AG08396 (cell line): ENCODE measurements at regions not wholly inside any gene's neighbourhood (a gene's known extent, or its start where the extent isn't known, plus 50 kb on each side); places are given as distances from the start of the nearest gene placed in this dataset.
"Not testable (repeated sequence)": the region's sequence is repeated elsewhere in the genome, so short reads cannot be mapped to it uniquely, and the experiment has no call there.

Experiments used
- DNase-seq: peaks from one replicate; pipeline ENCODE4 v3.0.0; 2012; ENCODE audit warnings: low spot score, mixed read lengths

DNA sequence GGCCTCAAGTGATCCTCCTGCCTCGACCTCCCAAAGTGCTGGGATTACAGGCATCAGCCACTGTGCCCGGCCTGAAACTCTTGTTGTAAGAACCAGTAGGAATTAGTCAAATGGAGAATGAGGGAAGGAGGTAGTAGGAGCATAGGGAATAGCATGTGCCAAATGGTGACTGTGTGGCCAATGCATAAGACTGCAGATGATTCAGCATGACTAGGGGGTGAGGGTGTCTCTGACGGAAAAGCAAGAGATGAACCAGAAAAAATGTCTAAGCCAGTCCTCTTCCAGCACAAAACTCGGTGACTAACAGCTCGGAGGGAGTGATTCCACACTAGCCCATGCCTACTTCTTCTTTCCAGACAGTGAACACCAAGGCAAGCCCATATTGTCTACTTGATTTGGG is 58.2 kb upstream of the DUSP21 start:
- peak; percentile 60 for DNase-seq

DNA sequence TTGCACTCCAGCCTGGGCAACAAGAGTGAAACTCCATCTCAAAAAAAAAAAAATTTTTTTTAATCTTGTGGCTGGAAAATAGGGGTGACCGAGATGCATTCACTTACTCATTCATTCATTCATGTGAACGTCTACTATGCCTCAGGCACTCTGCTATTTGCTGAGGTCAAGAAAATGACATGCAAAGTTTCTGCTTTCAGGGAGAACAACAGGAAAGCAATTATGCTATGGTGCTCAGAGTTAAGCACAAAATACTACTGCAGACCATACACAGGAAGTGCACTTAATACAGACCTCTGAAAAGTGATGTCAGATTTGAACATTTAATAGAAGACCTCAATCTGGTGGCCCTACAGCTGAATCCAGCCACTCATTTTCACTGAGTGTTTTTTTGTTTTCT is 59.6 kb upstream of the DUSP21 start:
- no peak for DNase-seq

DNA sequence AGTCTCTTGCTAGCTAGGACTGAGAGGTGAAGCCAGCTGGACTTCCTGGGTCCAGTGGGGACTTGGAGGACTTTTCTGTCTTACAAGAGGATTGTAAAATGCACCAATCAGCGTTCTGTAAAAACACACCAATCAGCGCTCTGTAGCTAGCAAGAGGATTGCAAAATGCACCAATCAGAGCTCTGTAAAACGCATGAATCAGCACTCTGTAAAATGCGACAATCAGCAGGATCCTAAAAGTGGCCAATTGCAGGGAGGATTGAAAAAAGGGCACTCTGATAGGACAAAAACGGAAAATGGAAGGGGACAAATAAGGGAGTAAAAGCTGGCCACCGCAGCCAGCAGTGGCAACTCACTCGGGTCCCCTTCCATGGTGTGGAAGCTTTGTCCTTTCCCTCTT is 65.6 kb upstream of the DUSP21 start:
- DNase-seq = no peak

DNA sequence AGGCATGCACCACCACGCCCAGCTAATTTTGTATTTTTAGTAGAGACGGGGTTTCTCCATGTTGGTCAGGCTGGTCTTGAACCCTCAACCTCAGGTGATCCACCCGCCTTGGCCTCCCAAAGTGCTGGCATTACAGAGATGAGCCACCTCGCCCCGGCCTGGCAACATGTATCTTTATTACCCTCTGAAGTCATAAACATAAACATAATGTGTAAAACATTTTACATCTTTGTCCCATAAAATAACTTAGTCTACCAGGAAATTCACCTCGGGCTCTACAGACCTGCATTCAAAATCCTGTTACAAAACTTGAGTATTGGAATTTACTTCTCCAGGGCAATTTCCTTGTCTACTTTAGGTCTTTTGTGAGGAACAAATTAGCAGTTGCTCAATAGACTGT is 68.1 kb upstream of the DUSP21 start:
- DNase-seq = no peak

DNA sequence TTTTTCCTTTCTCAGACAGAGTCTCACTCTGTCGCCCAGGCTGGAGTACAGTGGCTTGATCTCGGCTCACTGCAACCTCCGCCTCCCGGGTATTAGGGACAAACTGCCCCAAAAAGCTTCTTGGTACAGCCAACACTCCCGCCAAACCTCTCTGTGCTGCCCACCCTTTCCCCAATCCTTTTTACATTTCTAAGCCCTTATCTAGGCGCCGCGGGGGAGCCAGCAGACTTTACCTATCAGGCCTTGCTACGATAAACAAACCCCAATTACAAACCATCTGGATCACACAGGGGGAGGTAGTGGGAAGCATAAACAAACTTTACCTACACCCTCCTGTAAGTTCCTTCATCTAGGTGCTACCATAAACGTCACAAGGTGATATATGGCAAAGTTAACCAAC is 69.8 kb upstream of the DUSP21 start:
- not testable (repeated sequence) for DNase-seq

DNA sequence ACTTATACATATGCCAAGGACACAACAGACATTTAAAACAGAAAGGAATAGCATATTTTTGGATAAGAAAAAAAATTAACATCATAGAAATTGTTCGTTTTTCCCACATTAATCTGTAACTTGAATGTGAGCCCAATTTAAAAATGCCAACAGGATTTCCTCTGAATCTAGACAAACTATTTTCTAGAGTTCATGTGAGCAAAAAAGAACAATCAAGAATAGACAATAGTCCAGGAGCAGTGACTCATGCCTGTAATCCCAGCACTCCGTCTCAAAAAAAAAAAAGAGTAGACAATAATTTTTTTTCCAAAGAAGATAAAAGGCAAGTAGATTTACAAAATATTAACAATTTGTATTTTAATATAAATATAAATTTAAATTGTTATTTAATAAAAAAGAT is 73.7 kb upstream of the DUSP21 start:
- no peak for DNase-seq

DNA sequence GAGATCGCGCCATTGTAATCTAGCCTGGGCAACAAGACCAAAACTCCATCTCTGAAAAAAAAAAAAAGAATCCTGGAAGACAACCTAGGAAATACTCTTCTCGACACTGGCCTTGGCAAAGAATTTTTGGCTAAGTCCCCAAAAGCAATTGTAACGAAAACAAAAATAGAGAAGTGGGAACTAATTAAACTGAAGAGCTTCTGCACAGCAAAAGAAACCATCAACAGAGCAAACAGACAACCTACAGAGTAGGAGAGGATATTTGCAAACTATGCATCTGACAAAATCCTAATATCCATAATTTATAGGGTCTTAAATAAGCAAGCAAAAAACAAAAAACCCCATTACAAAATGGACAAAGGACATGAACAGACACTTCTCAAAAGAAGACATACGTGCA is 76.5 kb upstream of the DUSP21 start:
- DNase-seq = no peak

DNA sequence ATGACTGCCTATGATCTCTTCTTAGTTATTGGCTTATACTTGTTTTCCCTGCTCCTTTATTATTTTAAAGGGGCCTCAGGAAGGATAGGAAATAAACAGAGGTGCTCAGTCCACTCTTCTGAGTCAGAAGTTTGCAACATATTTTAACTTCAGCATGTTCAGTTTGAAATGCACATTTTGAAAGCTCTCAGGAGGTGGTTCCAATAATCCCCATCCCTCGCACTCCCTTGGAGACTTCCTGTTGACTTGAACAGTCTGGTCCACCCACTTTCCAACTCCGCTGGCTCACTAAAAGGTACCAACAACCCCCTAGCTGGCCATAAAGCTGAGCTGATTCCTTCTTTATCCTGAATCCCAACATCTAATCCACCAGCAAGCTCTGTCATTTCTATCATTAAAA is 78.3 kb upstream of the DUSP21 start:
- DNase-seq = peak; percentile 6

DNA sequence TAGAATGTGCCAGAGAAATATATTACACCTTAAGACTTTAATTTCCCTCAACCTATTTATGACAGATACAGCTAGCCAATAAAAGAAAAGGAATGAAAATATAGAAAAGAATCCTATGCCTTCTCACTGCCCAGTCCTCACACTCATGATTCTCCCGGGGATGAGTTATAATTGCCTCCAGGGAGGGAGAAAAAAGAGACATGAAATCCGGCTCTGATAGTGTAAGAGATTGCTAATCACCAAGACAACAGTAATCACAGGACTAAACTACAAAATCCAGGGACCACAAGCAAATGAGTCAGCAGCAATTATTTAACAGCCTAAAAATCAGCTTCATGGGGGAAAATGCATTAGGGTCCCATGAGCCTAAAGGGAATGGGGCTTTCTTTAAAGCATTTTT is 95.9 kb upstream of the DUSP21 start:
- DNase-seq = no peak

DNA sequence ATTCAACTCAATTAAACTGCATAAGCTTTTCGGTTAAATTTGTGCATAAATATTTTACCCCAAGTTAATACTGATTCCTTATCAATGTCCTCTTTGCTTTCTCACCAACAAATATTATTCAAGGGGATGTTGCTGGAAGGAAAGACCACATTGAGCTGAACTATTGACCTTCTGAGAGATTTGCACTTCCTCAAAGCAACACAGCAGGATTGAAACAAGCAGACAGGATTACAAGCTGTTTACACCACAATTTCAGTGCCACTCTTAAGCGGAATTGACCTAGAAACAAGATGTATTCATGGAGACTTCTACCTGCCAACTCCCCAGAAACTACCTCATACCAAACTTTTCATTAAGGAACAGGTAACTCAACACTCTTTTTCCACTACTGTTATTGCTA is 96.5 kb upstream of the DUSP21 start:
- no peak for DNase-seq

DNA sequence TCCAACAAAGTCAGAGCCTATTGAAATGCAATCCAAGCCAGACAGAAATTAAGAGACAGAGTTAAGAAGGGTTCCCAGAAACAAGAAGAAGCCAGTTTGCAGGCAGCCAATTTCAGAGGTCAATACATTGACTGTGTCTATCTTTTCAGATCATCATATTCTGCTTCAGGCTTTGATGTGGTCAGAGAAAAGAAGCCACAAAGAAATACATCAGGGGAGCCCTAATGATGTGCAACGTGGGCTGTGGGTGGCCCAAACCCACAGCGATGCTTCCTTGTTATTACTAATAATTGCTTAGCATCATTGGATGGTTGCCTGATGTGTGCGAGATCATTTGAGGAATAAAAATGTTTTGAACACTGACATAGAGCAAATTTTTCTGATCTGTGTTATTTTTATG is 99.0 kb upstream of the DUSP21 start:
- DNase-seq = no peak

DNA sequence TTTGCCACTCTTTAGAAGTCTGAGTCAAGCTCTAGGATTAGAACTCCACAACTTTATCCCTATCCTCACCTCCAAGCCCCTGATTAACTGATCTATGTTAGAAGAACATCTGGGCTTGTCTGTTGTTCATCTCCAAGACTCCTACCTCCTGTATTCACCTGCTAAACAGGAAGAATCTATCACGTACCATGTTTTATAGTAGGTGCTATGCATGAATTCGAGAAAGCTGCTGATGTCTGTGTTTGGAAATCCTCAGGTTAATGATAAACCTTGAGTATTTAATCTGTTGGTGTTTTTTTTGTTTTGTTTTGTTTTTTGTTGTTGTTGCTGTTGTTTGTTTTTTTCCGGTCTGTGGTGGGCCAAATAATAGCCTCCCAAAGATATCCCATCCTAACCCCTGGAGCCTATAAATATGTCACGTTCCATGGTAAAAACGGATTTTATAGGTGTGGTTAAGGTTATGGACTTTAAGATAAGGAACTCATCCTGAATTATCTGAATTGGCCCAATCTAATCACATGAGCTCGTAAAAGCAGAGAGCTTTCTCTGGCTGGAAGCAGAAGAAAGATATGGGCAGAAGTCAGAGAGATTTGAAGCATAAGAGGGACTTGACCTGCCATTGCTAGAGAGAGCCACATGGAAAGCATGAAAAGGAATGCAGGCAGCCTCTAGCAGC is 101.2 kb upstream of the DUSP21 start:
- DNase-seq = no peak

DNA sequence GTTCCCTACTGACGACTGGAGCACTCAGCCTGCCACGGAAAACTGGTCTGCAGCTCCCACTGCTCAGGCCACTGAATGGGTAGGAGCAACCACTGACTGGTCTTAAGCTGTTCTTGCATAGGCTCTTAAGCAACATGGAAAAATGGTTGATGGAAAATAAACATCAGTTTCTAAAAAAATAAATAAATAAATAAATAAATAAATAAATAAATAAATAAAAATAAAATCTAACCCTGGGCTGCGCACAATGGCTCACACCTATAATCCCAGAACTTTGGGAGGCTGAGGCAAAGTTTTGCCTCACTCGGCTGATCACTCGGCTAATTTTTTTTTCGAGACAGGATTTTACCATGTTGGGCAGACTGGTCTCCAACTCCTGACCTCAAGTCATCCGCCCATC is 102.0 kb upstream of the DUSP21 start:
- not testable (repeated sequence) for DNase-seq

DNA sequence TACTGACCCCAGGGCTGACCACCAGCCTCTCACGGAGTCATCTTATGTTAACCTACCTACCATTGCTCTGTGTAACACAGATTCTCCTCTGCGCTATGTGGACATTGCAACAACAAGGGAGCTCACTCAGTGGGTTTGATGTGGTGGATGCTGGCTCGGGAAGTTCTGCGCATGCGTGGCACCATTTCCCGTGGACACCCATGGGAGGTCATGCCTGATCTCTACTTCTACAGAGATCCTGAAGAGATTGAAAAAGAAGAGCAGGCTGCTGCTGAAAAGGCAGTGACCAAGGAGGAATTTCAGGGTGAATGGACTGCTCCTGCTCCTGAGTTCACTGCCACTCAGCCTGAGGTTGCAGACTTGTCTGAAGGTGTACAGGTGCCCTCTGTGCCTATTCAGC is 102.4 kb upstream of the DUSP21 start:
- not testable (repeated sequence) for DNase-seq

DNA sequence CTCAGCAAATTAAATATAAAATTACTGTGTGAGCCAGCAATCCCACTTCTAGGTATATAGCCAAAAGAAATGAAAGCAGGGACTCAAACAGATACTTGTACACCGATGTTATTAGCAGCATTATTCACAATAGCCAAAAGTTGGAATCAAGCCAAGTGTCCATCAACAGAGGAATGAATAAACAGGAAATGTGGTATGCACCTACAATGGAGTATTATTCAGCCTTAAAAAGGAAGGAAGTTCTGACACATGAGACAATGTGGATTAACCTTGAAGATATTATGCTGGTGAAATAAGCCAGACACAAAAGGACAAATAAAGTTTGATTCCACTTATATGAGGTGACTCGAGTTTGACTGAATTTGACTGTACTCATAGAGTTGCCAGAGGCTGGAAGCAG is 108.3 kb upstream of the DUSP21 start:
- DNase-seq = no peak

DNA sequence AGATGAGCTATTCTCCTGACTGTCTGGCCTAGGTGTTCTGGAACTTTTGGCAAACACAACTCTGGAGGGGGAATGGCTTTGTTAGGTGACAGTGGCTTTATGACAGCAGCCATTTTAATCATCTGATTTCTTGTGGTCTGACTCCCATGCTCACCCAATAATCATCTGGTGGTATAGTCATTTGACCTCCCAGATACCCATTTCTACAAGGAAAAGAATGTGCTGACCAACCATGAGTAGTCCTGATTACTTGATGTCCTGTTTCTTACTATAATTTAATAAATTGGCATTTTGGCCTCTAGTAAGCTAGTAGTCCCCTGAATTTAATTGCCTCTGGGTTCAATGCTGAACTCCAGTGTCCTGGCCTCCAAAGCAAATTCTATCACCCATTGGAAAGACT is 109.9 kb upstream of the DUSP21 start:
- DNase-seq = peak; percentile 25

DNA sequence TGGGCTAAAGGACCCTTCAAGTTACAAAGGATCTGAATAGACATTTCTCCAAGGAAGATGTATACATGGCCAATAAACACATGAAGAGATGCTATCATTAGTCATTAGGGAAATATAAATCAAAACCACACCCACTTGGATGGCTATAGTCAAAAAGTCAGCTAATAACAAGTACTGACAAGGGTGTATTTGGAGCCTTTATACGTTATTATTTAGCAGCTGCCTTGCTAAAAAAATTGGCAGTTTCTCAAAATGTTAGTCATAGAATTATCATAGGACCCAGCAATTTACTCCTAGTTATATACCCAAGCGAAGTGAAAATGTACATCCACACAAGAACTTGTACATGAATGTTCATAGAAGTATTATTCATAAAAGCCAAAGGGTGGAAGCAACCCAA is 112.7 kb upstream of the DUSP21 start:
- no peak for DNase-seq

DNA sequence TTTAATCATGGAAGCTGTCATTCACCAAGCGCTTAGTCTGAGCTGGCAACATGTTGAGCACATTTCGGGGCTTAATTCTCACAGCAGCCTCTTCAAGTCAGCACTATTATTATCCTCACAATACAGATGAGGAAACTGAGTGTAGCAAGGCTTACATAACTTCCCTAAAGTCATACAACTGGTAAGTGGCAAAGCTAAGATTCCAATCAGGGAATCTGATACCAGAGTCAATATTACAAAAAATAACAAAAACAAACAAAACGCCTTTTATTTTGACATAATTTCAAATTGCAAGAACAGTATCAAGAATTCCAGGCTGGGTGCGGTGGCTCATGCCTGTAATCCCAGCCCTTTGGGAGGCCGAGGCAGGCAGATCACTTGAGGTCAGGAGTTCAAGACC is 120.4 kb upstream of the DUSP21 start:
- no peak for DNase-seq

DNA sequence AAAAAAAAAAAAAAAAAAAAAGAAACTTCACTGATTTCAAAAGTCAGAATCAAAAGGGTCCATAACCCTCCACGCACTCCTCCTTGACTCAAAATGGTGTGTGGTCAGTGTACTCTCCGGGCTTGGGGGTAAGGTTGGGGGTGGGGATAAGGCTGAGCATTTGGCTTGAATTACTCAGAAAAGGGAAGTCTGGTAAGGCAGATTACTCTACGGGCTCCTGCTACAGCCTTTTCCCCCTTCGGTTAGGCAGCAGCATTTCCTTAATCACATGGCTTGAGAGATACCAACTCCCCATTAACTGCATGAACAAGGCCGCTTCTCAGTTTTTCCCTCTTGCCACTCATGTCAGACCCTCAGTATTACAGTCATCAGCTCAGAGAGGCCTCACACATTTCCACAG is 135.4 kb upstream of the DUSP21 start:
- DNase-seq = no peak

DNA sequence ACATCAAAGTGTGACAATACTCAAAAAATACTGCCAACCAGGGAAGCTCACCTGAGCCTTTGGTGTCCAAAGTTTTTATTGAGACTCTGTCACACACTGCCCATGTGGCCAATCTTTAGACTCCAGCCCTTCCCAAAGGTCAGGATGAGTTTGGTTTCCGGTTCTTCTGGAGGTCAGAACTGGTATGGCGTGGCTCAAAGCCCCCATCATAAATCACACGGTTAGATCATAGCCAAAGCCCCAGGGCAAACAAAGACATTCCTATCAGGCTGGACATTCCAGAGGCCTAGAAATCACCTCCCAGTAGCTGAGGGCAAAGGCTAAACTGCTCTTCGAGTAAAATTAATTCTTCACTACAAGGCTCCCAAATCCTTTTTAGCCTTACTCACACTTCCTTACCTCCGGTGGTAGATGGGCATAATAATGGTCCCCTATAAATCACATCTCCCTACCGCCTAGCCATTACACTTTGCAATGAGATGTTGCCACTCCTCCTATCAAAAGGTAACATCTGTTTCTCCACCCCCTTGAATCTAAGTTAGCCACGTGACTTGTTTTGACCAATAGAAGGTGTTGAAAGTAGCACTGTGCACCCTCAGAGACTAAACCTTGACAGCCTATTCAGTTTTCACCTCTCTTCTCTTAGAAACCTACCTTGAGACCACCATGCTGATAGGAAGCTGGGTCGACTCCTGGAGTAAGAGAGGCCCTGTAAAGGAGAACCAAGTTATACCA is 137.8 kb upstream of the DUSP21 start:
- DNase-seq = no peak

DNA sequence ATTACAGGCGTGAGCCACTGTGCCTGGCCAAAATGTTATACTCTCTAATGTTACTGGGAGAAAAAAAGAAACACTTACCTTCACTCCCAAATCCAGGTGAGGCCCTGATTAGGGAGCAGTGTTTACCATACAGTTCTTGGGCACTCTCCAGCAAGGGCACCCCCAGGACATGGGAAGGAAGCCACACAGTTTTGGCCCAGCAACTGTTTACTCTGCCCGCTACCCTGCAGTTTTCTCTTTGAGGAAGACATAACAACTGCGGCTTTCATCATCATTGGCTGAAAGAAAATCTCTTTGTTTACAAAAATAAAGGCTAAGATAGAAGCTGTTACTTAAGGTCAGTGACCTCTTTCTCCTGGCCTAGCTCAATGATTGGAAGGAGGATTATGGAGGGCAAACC is 145.5 kb upstream of the DUSP21 start:
- DNase-seq = no peak

DNA sequence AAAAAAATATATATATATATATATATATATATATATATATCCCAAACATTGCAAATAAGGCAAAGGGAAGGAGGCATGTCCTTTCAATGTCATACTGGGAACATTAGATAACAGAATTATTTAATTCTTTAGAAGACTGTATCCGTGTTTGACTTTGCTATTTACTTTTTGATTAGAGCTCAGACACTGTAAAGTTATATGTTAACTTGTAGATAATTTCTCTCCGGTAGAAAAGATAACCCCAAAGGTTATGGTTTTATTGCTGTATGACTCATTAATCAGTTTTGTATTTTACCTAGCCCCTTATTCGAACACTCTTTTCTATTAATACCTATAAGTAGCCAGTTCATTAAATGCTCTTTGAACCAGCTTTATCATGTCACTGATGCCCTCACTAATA is 150.6 kb upstream of the DUSP21 start:
- DNase-seq = no peak

DNA sequence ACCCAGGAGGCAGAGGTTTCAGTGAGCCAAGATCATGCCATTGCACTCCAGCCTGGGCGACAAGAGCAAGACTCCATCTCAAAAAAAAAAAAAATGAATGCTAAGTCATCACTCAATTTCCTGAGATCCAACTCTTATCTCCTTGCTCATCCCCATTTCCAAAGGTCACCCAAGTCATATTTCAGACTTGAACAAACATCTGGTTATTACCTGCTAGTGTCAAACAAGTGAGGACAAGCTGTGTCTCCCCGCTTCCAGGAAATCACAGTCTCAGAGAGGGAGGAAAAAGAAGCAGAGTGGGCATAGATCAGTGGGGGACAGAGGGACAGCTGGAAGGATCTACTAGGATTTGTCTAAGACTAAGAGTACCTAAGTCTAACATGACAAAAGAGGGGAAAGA is 147.5 kb upstream of the FUNDC1 start:
- no peak for DNase-seq

DNA sequence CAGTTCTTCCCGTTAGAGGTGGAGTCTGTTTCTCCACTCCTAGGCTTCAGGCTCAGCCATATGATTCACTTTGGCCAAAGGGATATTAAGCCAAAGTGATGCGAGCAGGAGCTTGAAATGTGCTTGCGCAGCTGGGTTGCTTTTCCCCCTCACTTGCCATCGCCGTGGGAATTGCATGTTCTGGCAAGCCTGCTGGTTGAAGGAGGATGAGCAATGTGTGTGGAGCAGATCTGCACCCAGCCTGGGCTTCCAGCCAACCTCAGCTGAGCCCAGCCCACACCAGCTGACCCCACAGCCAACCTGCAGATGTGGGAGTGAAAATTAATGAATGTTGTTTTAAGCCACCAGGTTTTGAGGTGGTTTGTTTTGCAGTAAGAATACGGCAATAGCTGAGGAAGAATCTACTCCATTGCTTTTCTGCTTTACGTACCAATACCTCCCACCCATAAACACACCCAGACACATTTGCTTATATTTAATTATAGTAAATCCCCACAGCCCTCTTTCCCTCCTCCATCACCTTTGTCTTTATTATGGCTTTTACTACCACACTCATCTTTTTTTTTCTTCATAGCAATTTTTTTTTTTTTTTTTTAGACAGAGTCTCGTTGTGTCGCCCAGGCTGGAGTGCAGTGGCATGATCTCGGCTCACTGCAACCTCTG is 132.8 kb upstream of the FUNDC1 start:
- peak; percentile 70 for DNase-seq
